ENCODE measurements at regions not wholly inside any gene's neighbourhood (a gene's known extent, or its start where the extent isn't known, plus 50 kb on each side); places are given as distances from the start of the nearest gene placed in this dataset.

GRCh38 chr17:34163646-34164045 lies 91.4 kb upstream of the CCL2 start:
- ATAC-seq, result no peak
- TF ChIP-seq POLR2A (IDR thresholded peaks at IDR 0.05) (no peak), CTCF (IDR thresholded peaks at IDR 0.05) (peak in 3 of 4 experiments; percentile 6 to 26 (median 19))
- Histone ChIP-seq H3K9me3 (peaks cover 0 to 5% (median 0%) of the 10 kb centered on the region in 3 donors), H3K4me3 (no peak overlapping the region), H3K27me3 (peaks cover 89% of the 10 kb centered on the region), H3K36me3 (no peaks in the 10 kb centered on the region), H3K4me1 (no peaks in the 10 kb centered on the region), H3K27ac (no peak overlapping the region)
- WGBS, 2 donors (ENCODE audit: low coverage in 1 of 2), result 6 to 10% methylated on average over 6 of the region's 6 CpGs

DNA sequence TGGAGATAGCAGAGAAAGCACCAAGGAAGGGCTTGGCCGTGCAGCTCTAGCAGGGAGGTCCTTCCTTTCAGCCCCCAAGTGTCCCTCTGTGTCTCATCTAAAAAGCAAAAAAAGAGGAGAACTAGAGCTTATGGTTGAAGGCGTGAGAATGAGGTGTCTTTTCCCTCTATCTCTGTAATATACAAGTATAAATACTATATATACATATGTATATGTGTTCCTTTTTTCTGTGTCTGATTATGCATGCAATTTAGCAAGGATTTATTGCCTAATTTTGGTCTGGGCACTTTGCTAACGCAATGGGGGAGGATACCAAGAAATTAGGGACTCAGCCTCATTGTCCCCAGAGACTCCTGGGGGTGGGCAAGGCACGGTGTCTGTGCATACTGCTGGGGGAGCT lies 90.2 kb upstream of the CCL2 start:
- TF ChIP-seq CTCF (IDR thresholded peaks at IDR 0.05), result no peak
- no peak for TF ChIP-seq POLR2AphosphoS5 (IDR thresholded peaks at IDR 0.05)
- TF ChIP-seq EP300 (IDR thresholded peaks at IDR 0.05), result no peak
- TF ChIP-seq POLR2A (IDR thresholded peaks at IDR 0.05), result no peak
- Histone ChIP-seq H3K4me3 (no peak overlapping the region), H3K27me3 (peaks cover 77% of the 10 kb centered on the region), H3K9me3 (no peaks in the 10 kb centered on the region), H3K36me3 (no peaks in the 10 kb centered on the region), H3K27ac (no peak overlapping the region), H3K4me1 (no peaks in the 10 kb centered on the region)
- ATAC-seq, result no peak
- WGBS, 2 donors (ENCODE audit: low coverage in 1 of 2), result 65 to 76% methylated on average over 2 to 4 of the region's 4 CpGs

DNA sequence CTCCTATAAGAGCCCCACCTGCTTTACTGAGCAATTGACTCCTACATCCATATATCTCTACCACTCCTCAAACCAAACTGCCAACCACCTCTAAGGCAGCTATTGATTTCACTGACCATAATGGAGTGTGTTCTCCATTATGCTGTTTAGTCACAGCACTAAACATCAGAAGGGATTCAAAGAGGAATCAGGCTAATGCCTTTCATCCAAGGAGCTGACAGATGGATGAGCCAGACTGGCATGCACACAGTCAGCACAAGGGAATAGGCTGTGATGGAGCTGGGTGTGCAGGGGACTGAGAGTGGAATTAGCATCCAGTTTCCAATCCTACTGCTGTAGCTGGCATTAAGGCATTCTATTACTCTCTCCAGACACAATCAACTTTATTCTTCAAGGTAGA lies 88.7 kb upstream of the CCL2 start:
- Histone ChIP-seq H3K27ac (no peak overlapping the region), H3K9me3 (no peaks in the 10 kb centered on the region), H3K27me3 (peaks cover 63% of the 10 kb centered on the region), H3K36me3 (no peaks in the 10 kb centered on the region), H3K4me3 (no peak overlapping the region), H3K4me1 (no peaks in the 10 kb centered on the region)
- TF ChIP-seq POLR2A (IDR thresholded peaks at IDR 0.05) (no peak), CTCF (IDR thresholded peaks at IDR 0.05) (no peak), POLR2AphosphoS5 (IDR thresholded peaks at IDR 0.05) (no peak), EP300 (IDR thresholded peaks at IDR 0.05) (no peak)
- ATAC-seq, result no peak

DNA sequence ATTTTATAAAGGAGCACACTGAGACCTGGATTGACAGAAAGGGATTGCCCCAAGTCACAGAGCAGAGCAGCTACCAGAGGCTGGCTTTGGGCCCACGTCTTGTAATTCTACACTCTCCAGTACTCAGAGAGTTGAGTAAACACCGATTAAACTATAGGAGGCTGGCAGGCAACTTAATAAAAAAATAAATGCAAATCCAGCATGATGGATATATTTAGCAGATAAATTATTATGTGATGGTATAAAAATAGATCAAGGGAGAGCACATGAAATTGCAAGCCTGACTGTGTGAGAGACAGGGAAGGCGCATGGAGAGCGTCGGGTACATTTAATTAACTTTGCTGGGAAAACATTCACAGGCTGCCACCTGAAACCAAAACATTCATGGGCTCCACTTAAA lies 87.7 kb upstream of the CCL2 start:
- no peaks in the 10 kb centered on the region for H3K36me3 ChIP-seq
- no peak for TF ChIP-seq POLR2AphosphoS5 (IDR thresholded peaks at IDR 0.05)
- H3K4me1 ChIP-seq, result no peaks in the 10 kb centered on the region
- peaks cover 55% of the 10 kb centered on the region for H3K27me3 ChIP-seq
- no peak for ATAC-seq
- 12 to 25% methylated on average over 4 to 5 of the region's 5 CpGs for WGBS, 2 donors (ENCODE audit: low coverage in 1 of 2)
- no peak overlapping the region for H3K4me3 ChIP-seq
- no peaks in the 10 kb centered on the region for H3K9me3 ChIP-seq
- H3K27ac ChIP-seq, result no peak overlapping the region

DNA sequence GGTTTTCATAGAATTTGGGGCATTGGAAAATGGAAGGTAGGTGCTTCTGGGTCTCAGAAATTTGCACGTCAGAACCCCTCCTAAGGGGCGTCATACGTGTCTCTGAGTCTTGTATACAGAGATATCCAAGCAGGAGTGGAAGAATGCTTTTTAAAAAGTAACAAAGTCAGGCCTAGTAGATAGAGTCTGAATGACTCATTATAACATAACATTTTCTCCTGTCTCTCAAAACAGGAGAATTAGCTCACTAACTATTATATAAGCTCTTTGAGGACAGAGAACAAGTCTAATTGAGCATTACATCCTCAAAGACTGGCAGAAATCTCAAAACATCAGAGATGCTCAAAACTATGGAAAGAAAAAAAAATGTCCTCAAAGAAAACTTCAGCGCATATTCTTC lies 86.1 kb upstream of the CCL2 start:
- TF ChIP-seq POLR2A (IDR thresholded peaks at IDR 0.05) (no peak), POLR2AphosphoS5 (IDR thresholded peaks at IDR 0.05) (no peak), EP300 (IDR thresholded peaks at IDR 0.05) (no peak), CTCF (IDR thresholded peaks at IDR 0.05) (no peak)
- Histone ChIP-seq H3K27ac (no peak overlapping the region), H3K36me3 (no peaks in the 10 kb centered on the region), H3K9me3 (no peaks in the 10 kb centered on the region), H3K4me1 (no peaks in the 10 kb centered on the region), H3K4me3 (no peak overlapping the region), H3K27me3 (peaks cover 52% of the 10 kb centered on the region)
- 60 to 88% methylated on average over 4 of the region's 4 CpGs for WGBS, 2 donors (ENCODE audit: low coverage in 1 of 2)
- ATAC-seq, result no peak

GRCh38 chr17:34169496-34169895 lies 85.6 kb upstream of the CCL2 start:
- peaks cover 51% of the 10 kb centered on the region for H3K27me3 ChIP-seq
- no peaks in the 10 kb centered on the region for H3K4me1 ChIP-seq
- ATAC-seq, result no peak
- TF ChIP-seq POLR2AphosphoS5 (IDR thresholded peaks at IDR 0.05), result no peak
- TF ChIP-seq CTCF (IDR thresholded peaks at IDR 0.05), result no peak
- no peak for TF ChIP-seq EP300 (IDR thresholded peaks at IDR 0.05)
- TF ChIP-seq POLR2A (IDR thresholded peaks at IDR 0.05), result no peak
- no peak overlapping the region for H3K4me3 ChIP-seq
- H3K9me3 ChIP-seq, result no peaks in the 10 kb centered on the region
- no peak overlapping the region for H3K27ac ChIP-seq
- H3K36me3 ChIP-seq, result no peaks in the 10 kb centered on the region

Measured in gastroesophageal sphincter (tissue), 4 donors.